Common myeloid progenitor, CD34-positive (primary cell): ENCODE measurements at regions not wholly inside any gene's neighbourhood (a gene's known extent, or its start where the extent isn't known, plus 50 kb on each side); places are given as distances from the start of the nearest gene placed in this dataset.

Experiments used
- CTCF ChIA-PET: fragments of 350-600 bp; sonication (Branson Sonifier 250); formaldehyde crosslinking; loops from one replicate; lab custom pipeline; 2021; ENCODE audit warnings: antibody characterized with exemption; lab: Charles Lee
- POLR2A ChIA-PET: fragments of 350-600 bp; sonication (Branson Sonifier 250); formaldehyde crosslinking; loops from one replicate; lab custom pipeline; 2021; ENCODE audit warnings: antibody characterized with exemption; lab: Charles Lee
- DNase-seq, 3 donors: peaks; one replicate each; pipeline versions ENCODE4 v3.0.0 to v3.0.0-alpha.2; 2013
- H3K27ac ChIP-seq, 2 experiments: 1 replicate in 1 of 2; 2 replicates in 1 of 2; pipeline ENCODE4 v1.7.0; 2013; ENCODE audit warnings: inconsistent platforms in 2 of 2, low read length in 2 of 2, mild to moderate bottlenecking in 2 of 2, low read depth in 1 of 2, moderate library complexity in 1 of 2; ENCODE audit not compliant: severe bottlenecking in 2 of 2, insufficient read depth in 1 of 2, poor library complexity in 1 of 2
- H3K27me3 ChIP-seq, 5 experiments: replicated peaks in 2 of 5; 1 replicate in 3 of 5; 2 replicates in 2 of 5; pipeline versions ENCODE4 v1.6.1 to v1.7.0; 2013; ENCODE audit warnings: low read length in 4 of 5, mild to moderate bottlenecking in 2 of 5, moderate library complexity in 2 of 5, inconsistent platforms in 1 of 5; ENCODE audit not compliant: insufficient read depth in 5 of 5, control insufficient read depth in 4 of 5
- H3K36me3 ChIP-seq, 4 experiments: 1 replicate in 2 of 4; 2 replicates in 2 of 4; pipeline versions ENCODE4 v1.6.1 to v1.7.0; 2013; ENCODE audit warnings: low read length in 3 of 4, control low read depth in 1 of 4, mild to moderate bottlenecking in 1 of 4; ENCODE audit not compliant: control insufficient read depth in 4 of 4, insufficient read depth in 4 of 4
- H3K4me1 ChIP-seq, 4 experiments: 1 replicate in 3 of 4; 2 replicates in 1 of 4; pipeline versions ENCODE4 v1.6.1 to v1.7.1; 2013; ENCODE audit warnings: low read length in 3 of 4, mild to moderate bottlenecking in 3 of 4, control low read depth in 1 of 4, inconsistent platforms in 1 of 4, moderate library complexity in 1 of 4; ENCODE audit not compliant: control insufficient read depth in 4 of 4, insufficient read depth in 4 of 4; ENCODE audit errors: control extremely low read depth in 1 of 4
- H3K4me3 ChIP-seq, 7 experiments: 1 replicate in 4 of 7; 2 replicates in 3 of 7; pipeline versions ENCODE4 v1.5.1 to v1.7.0; 2013; ENCODE audit warnings: mild to moderate bottlenecking in 7 of 7, low read length in 6 of 7, moderate library complexity in 6 of 7, inconsistent platforms in 2 of 7, low read depth in 2 of 7, control low read depth in 1 of 7; ENCODE audit not compliant: insufficient read depth in 4 of 7, control insufficient read depth in 1 of 7; ENCODE audit errors: extremely low read depth in 1 of 7
- H3K9me3 ChIP-seq, 5 experiments: 1 replicate in 4 of 5; 2 replicates in 1 of 5; pipeline versions ENCODE4 v1.6.1 to v1.7.1; 2013; ENCODE audit warnings: low read length in 4 of 5, mild to moderate bottlenecking in 2 of 5, inconsistent platforms in 1 of 5, low read depth in 1 of 5, moderate library complexity in 1 of 5; ENCODE audit not compliant: control insufficient read depth in 4 of 5, insufficient read depth in 2 of 5; ENCODE audit errors: control extremely low read depth in 1 of 5
- WGBS: methylation state at CpG from one replicate; pipeline ENCODE4 v1.1.5; 2013; ENCODE audit not compliant: insufficient coverage; 5-methylcytosine and 5-hydroxymethylcytosine counted together

GRCh38 chr21:35829067-35829466, 231.3 kb downstream of the SETD4 start:
- 20% methylated on average over 5 of the region's 5 CpGs for WGBS
- H3K4me3 ChIP-seq, result no peak overlapping the region
- peak in 2 of 3 donors; percentile 47 to 52 for DNase-seq
- H3K4me1 ChIP-seq, result peaks cover 0 to 7% (median 2%) of the 10 kb centered on the region in 4 experiments
- POLR2A ChIA-PET, result no interaction called here
- no peak overlapping the region for H3K27ac ChIP-seq
- CTCF ChIA-PET, result interaction anchor here (4.7 kb wide), 1 partner anchor 10 kb away, joined by 21 read pairs; no protein-coding TSS in a partner anchor
- H3K9me3 ChIP-seq, result peaks cover 0 to under 1% (median 0%) of the 10 kb centered on the region in 5 experiments
- no peaks in the 10 kb centered on the region for H3K36me3 ChIP-seq
- H3K27me3 ChIP-seq, result peaks cover 0 to 2% (median 0%) of the 10 kb centered on the region in 5 experiments

GRCh38 chr21:35828161-35828560, 232.2 kb downstream of the SETD4 start:
- peaks cover 0 to 6% (median 0%) of the 10 kb centered on the region in 5 experiments for H3K9me3 ChIP-seq
- H3K27me3 ChIP-seq, result peaks cover 0 to 2% (median 0%) of the 10 kb centered on the region in 5 experiments
- no peaks in the 10 kb centered on the region for H3K36me3 ChIP-seq
- ChIA-PET POLR2A (no interaction called here), CTCF (interaction anchor here (4.7 kb wide), 1 partner anchor 11 kb away, joined by 21 read pairs; no protein-coding TSS in a partner anchor)
- H3K4me1 ChIP-seq, result peaks cover 0 to 7% (median 0%) of the 10 kb centered on the region in 4 experiments
- no peak overlapping the region for H3K4me3 ChIP-seq
- no peak overlapping the region for H3K27ac ChIP-seq
- DNase-seq, result no peak
- WGBS, result 91% methylated on average over 3 of the region's 4 CpGs

GRCh38 chr21:35827004-35827403, 233.3 kb downstream of the SETD4 start:
- no CpG with 5 or more reads among the region's 1 CpG for WGBS

GRCh38 chr21:35825370-35826353, 234.7 kb downstream of the SETD4 start:
- ChIA-PET POLR2A (no interaction called here), CTCF (interaction anchor here (1.7 kb wide), 1 partner anchor 14 kb away, joined by 10 read pairs; no protein-coding TSS in a partner anchor)
- Histone ChIP-seq H3K4me3 (no peak overlapping the region), H3K4me1 (peaks cover 0 to 7% (median 0%) of the 10 kb centered on the region in 4 experiments), H3K27ac (no peak overlapping the region), H3K9me3 (peaks cover 0 to 6% (median 3%) of the 10 kb centered on the region in 5 experiments), H3K36me3 (no peaks in the 10 kb centered on the region), H3K27me3 (peaks cover 0 to 2% (median 0%) of the 10 kb centered on the region in 5 experiments)
- DNase-seq, result no peak
- 75% methylated on average over 5 of the region's 8 CpGs for WGBS

More at GRCh38 chr21:35827004-35827403, 233.3 kb downstream of the SETD4 start:
- CTCF ChIA-PET, result interaction anchor here (4.7 kb wide), 1 partner anchor 13 kb away, joined by 21 read pairs; no protein-coding TSS in a partner anchor
- POLR2A ChIA-PET, result no interaction called here
- no peak overlapping the region for H3K27ac ChIP-seq
- H3K36me3 ChIP-seq, result no peaks in the 10 kb centered on the region
- peaks cover 0 to 2% (median 0%) of the 10 kb centered on the region in 5 experiments for H3K27me3 ChIP-seq
- no peak overlapping the region for H3K4me3 ChIP-seq
- no peak for DNase-seq
- H3K4me1 ChIP-seq, result peaks cover 0 to 7% (median 0%) of the 10 kb centered on the region in 4 experiments
- peaks cover 0 to 6% (median under 1%) of the 10 kb centered on the region in 5 experiments for H3K9me3 ChIP-seq

GRCh38 chr21:35824136-35824535, 236.2 kb downstream of the SETD4 start:
- peaks cover 0 to 2% (median 0%) of the 10 kb centered on the region in 5 experiments for H3K27me3 ChIP-seq
- CTCF ChIA-PET, result interaction anchor here (1.7 kb wide), 1 partner anchor 16 kb away, joined by 10 read pairs; no protein-coding TSS in a partner anchor
- no peak for DNase-seq
- H3K9me3 ChIP-seq, result peaks cover 0 to 6% (median 3%) of the 10 kb centered on the region in 5 experiments
- H3K4me3 ChIP-seq, result no peak overlapping the region
- H3K4me1 ChIP-seq, result peaks cover 0 to 4% (median 0%) of the 10 kb centered on the region in 4 experiments
- POLR2A ChIA-PET, result no interaction called here
- WGBS, result 100% methylated on average over 3 of the region's 3 CpGs
- H3K36me3 ChIP-seq, result no peaks in the 10 kb centered on the region
- H3K27ac ChIP-seq, result no peak overlapping the region

- Histone ChIP-seq H3K36me3 (no peaks in the 10 kb centered on the region), H3K9me3 (peaks cover 0 to 6% (median 3%) of the 10 kb centered on the region in 5 experiments), H3K4me1 (no peaks in the 10 kb centered on the region), H3K27me3 (peaks cover 0 to under 1% (median 0%) of the 10 kb centered on the region in 5 experiments), H3K27ac (no peak overlapping the region), H3K4me3 (no peak overlapping the region)
- POLR2A ChIA-PET, result interaction anchor here (0.6 kb wide), 1 partner anchor 443 kb away, joined by 3 read pairs; no protein-coding TSS in a partner anchor
- CTCF ChIA-PET, result no interaction called here
- WGBS, result 97% methylated on average over 11 of the region's 12 CpGs
- DNase-seq, result no peak
These were observed 241.2 kb downstream of the SETD4 start for GRCh38 chr21:35819134-35819533.
